HG02588 (cell line): ENCODE measurements at regions not wholly inside any gene's neighbourhood (a gene's known extent, or its start where the extent isn't known, plus 50 kb on each side); places are given as distances from the start of the nearest gene placed in this dataset.

Experiments used
- ATAC-seq: cut with Tn5 transposase; IDR thresholded peaks from one replicate; pipeline ENCODE4 v1.9.1; 2021; ENCODE audit warnings: mild to moderate bottlenecking, moderate library complexity; ENCODE audit not compliant: unreplicated experiment

GRCh38 chr12:75581515-75581914, 70.1 kb upstream of the KRR1 start:
- no peak for ATAC-seq

GRCh38 chr12:75579552-75579951, 68.1 kb upstream of the KRR1 start:
- ATAC-seq = no peak

GRCh38 chr12:75578546-75578945, 67.1 kb upstream of the KRR1 start:
- no peak for ATAC-seq

- ATAC-seq = no peak
These were observed 66.4 kb upstream of the KRR1 start for GRCh38 chr12:75577812-75578211.

- ATAC-seq = no peak
These were observed 60.3 kb upstream of the KRR1 start for GRCh38 chr12:75571656-75572205.

- ATAC-seq = no peak
These were observed 59.8 kb upstream of the KRR1 start for GRCh38 chr12:75571204-75571603.

GRCh38 chr12:75568801-75569200, 57.4 kb upstream of the KRR1 start:
- ATAC-seq = no peak

- ATAC-seq = no peak
These were observed 57.0 kb upstream of the KRR1 start for GRCh38 chr12:75568393-75568792.

GRCh38 chr12:75565795-75566194, 54.4 kb upstream of the KRR1 start:
- ATAC-seq = no peak

- ATAC-seq = no peak
These were observed 53.4 kb upstream of the KRR1 start for GRCh38 chr12:75564852-75565251.

- no peak for ATAC-seq
These were observed 53.0 kb upstream of the KRR1 start for GRCh38 chr12:75564398-75564797.

GRCh38 chr12:75563351-75563750, 51.9 kb upstream of the KRR1 start:
- no peak for ATAC-seq

- no peak for ATAC-seq
These were observed 50.5 kb upstream of the KRR1 start for GRCh38 chr12:75561921-75562320.
